OCI-LY1 (cell line): ENCODE measurements at regions not wholly inside any gene's neighbourhood (a gene's known extent, or its start where the extent isn't known, plus 50 kb on each side); places are given as distances from the start of the nearest gene placed in this dataset.

Experiments
- H2AFZ ChIP-seq: fragments of 200-600 bp; sonication (generic), shearing (Covaris generic); 2 replicates; pipeline ENCODE4 v1.6.0; 2014; ENCODE audit warnings: antibody characterized with exemption, mild to moderate bottlenecking, low read length
- H3F3A ChIP-seq: fragments of 200-600 bp; sonication (generic), shearing (Covaris generic); 2 replicates; pipeline ENCODE4 v1.6.0; 2014; ENCODE audit warnings: mild to moderate bottlenecking, antibody characterized with exemption, low read length, moderate library complexity; ENCODE audit not compliant: insufficient read depth
- H3K27ac ChIP-seq: fragments of 200-600 bp; sonication (generic); 2 replicates; pipeline ENCODE4 v1.5.1; 2014; ENCODE audit warnings: low read length, mixed run types, mild to moderate bottlenecking, low read depth; ENCODE audit not compliant: poor library complexity, severe bottlenecking
- H3K27me3 ChIP-seq: fragments of 200-600 bp; sonication (generic); 2 replicates; pipeline ENCODE4 v1.6.0; 2014; ENCODE audit warnings: antibody characterized with exemption, mild to moderate bottlenecking, low read length, moderate library complexity; ENCODE audit not compliant: insufficient read depth
- H3K36me3 ChIP-seq: fragments of 200-600 bp; sonication (generic); 2 replicates; pipeline ENCODE4 v1.6.1; 2014; ENCODE audit warnings: mild to moderate bottlenecking, antibody characterized with exemption, low read length, moderate library complexity, mixed read lengths; ENCODE audit not compliant: insufficient read depth
- H3K4me1 ChIP-seq: fragments of 200-600 bp; sonication (generic); 2 replicates; pipeline ENCODE4 v1.5.1; 2014; ENCODE audit warnings: mild to moderate bottlenecking, low read length, moderate library complexity; ENCODE audit not compliant: insufficient read depth, severe bottlenecking
- H3K4me2 ChIP-seq: fragments of 200-600 bp; sonication (generic), shearing (Covaris generic); 2 replicates; pipeline ENCODE4 v1.6.1; 2014; ENCODE audit warnings: low read length
- H3K4me3 ChIP-seq: fragments of 200-600 bp; sonication (generic); 2 replicates; pipeline ENCODE4 v1.5.1; 2014; ENCODE audit warnings: low read length, low read depth, mild to moderate bottlenecking, mixed read lengths; ENCODE audit not compliant: poor library complexity, severe bottlenecking
- H3K79me2 ChIP-seq: fragments of 200-600 bp; shearing (Covaris generic); 2 replicates; pipeline ENCODE4 v1.6.1; 2016; ENCODE audit warnings: mixed run types, low read length, mixed read lengths; ENCODE audit not compliant: insufficient read depth
- H3K9ac ChIP-seq: fragments of 200-600 bp; sonication (generic), shearing (Covaris generic); 2 replicates; pipeline ENCODE4 v1.6.1; 2014; ENCODE audit warnings: mild to moderate bottlenecking, low read length, mixed read lengths
- H3K9me2 ChIP-seq: fragments of 200-600 bp; sonication (generic), shearing (Covaris generic); 2 replicates; pipeline ENCODE4 v1.6.1; 2014; ENCODE audit warnings: low read depth, mild to moderate bottlenecking, low read length, mixed read lengths
- H3K9me3 ChIP-seq: fragments of 200-600 bp; shearing (Covaris generic); 2 replicates; pipeline ENCODE4 v1.6.1; 2014; ENCODE audit warnings: low read length, mixed read lengths
- H4K20me1 ChIP-seq: fragments of 200-600 bp; sonication (generic), shearing (Covaris generic); 2 replicates; pipeline ENCODE4 v1.6.0; 2016; ENCODE audit warnings: mild to moderate bottlenecking, low read length; ENCODE audit not compliant: insufficient read depth
- CTCF ChIP-seq: fragments of 200-600 bp; sonication (generic), shearing (Covaris generic); IDR thresholded peaks from 2 replicates; pipeline ENCODE4 v1.5.1; 2017; ENCODE audit warnings: mild to moderate bottlenecking, antibody characterized with exemption, low read length, moderate library complexity, mixed read lengths
- EZH2 ChIP-seq: fragments of 200-600 bp; sonication (generic), shearing (Covaris generic); IDR thresholded peaks from 2 replicates; pipeline ENCODE4 v1.8.0; 2017; ENCODE audit warnings: borderline replicate concordance, mixed run types, mild to moderate bottlenecking, antibody characterized with exemption, low read length, moderate library complexity, mixed read lengths

GRCh38 chr2:71829008-71829407 lies 318.7 kb downstream of the CYP26B1 start:
- Histone ChIP-seq H3K79me2 (no peaks in the 10 kb centered on the region), H3K9ac (no peak overlapping the region), H3K4me1 (no peaks in the 10 kb centered on the region), H3K9me3 (no peaks in the 10 kb centered on the region), H3K27ac (no peak overlapping the region), H3K9me2 (no peaks in the 10 kb centered on the region), H2AFZ (no peak overlapping the region), H3K27me3 (no peaks in the 10 kb centered on the region), H3F3A (no peaks in the 10 kb centered on the region), H3K4me2 (no peak overlapping the region), H3K36me3 (no peaks in the 10 kb centered on the region), H4K20me1 (no peaks in the 10 kb centered on the region), H3K4me3 (no peak overlapping the region)
- TF ChIP-seq CTCF, result no peak
- no peak for TF ChIP-seq EZH2

DNA sequence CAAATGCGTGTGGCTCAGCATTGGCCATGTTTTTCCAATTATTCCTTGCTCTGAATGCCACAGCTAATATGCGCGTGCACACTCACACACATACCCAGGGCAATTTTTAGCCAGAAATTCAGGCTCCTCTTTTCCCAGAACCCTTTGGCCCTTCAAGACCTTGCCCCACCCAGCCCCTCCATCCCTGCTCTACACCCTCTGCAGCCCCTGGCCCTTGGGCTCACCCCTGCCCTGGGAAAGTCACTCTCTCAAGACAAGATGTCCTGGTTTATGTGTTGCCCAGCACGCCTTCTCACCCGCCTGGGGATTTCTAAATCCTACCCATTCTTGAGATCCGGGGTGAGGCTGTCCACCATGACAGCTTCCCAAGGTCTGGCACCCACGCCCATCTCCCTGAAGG lies 319.7 kb downstream of the CYP26B1 start:
- H3K4me1 ChIP-seq, result no peaks in the 10 kb centered on the region
- H2AFZ ChIP-seq, result no peak overlapping the region
- H3K9ac ChIP-seq, result no peak overlapping the region
- no peak overlapping the region for H3K27ac ChIP-seq
- TF ChIP-seq CTCF (no peak), EZH2 (no peak)
- H4K20me1 ChIP-seq, result no peaks in the 10 kb centered on the region
- H3K4me3 ChIP-seq, result no peak overlapping the region
- H3K4me2 ChIP-seq, result no peak overlapping the region
- H3K79me2 ChIP-seq, result no peaks in the 10 kb centered on the region
- no peaks in the 10 kb centered on the region for H3K36me3 ChIP-seq
- H3K9me3 ChIP-seq, result no peaks in the 10 kb centered on the region
- no peaks in the 10 kb centered on the region for H3K9me2 ChIP-seq
- no peaks in the 10 kb centered on the region for H3K27me3 ChIP-seq
- H3F3A ChIP-seq, result no peaks in the 10 kb centered on the region

GRCh38 chr2:71827524-71827901 lies 320.1 kb downstream of the CYP26B1 start:
- no peaks in the 10 kb centered on the region for H3K36me3 ChIP-seq
- H3K9me3 ChIP-seq, result no peaks in the 10 kb centered on the region
- H3K9ac ChIP-seq, result no peak overlapping the region
- H3K4me3 ChIP-seq, result no peak overlapping the region
- no peak overlapping the region for H2AFZ ChIP-seq
- H3K4me2 ChIP-seq, result no peak overlapping the region
- H3K79me2 ChIP-seq, result no peaks in the 10 kb centered on the region
- no peaks in the 10 kb centered on the region for H3K9me2 ChIP-seq
- no peak for TF ChIP-seq EZH2
- TF ChIP-seq CTCF, result no peak
- H3K27me3 ChIP-seq, result no peaks in the 10 kb centered on the region
- no peaks in the 10 kb centered on the region for H3K4me1 ChIP-seq
- no peaks in the 10 kb centered on the region for H3F3A ChIP-seq
- no peaks in the 10 kb centered on the region for H4K20me1 ChIP-seq
- no peak overlapping the region for H3K27ac ChIP-seq
